HG02870 (cell line): ENCODE measurements at regions not wholly inside any gene's neighbourhood (a gene's known extent, or its start where the extent isn't known, plus 50 kb on each side); places are given as distances from the start of the nearest gene placed in this dataset.
A peak's percentile ranks its signal among the peaks of the same experiment; 100 is the strongest.
"Not testable (repeated sequence)": the region's sequence is repeated elsewhere in the genome, so short reads cannot be mapped to it uniquely, and the experiment has no call there.

Source experiments
- ATAC-seq: cut with Tn5 transposase; IDR thresholded peaks from one replicate; pipeline ENCODE4 v1.9.1; 2021; ENCODE audit warnings: mild to moderate bottlenecking, moderate library complexity; ENCODE audit not compliant: unreplicated experiment

DNA sequence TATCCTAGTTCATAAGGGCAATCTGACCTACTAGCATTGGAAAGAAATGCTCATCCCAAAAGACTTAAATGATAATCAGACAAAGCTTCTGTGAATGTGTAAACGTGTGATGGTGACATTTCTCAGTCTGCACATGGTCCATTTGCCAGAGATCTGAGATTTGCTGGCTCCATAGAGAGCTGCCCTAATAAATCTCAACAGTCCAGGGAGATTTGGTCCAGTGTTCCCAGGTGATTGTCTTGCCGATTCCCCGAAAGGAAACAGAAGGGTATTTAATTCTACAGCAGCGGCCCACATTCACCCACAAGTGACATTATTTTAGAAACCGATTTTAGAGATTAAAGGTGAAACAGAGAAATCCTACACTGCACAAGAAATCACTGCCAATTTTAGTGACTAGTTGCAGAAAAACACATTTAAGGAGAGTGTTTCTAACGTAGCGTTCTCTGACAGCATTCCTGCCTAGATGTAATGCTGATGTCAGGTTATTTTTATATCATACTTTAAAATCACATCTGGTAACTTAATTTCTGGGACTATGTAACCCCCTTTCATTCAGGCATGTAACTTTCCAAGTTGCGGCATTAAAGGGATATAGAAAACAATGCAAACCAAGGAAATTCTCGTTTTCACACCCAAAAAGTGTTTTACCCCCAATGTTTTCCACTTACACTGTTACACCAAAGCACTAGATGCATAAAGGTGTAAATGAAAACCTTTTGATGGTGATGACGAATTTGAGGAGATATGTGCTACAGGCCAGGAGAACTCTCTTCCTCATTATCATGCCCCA is 231.9 kb upstream of the FN1 start:
- ATAC-seq: no peak

GRCh38 chr2:215664847-215665525 is 229.1 kb upstream of the FN1 start:
- peak; percentile 71 for ATAC-seq

DNA sequence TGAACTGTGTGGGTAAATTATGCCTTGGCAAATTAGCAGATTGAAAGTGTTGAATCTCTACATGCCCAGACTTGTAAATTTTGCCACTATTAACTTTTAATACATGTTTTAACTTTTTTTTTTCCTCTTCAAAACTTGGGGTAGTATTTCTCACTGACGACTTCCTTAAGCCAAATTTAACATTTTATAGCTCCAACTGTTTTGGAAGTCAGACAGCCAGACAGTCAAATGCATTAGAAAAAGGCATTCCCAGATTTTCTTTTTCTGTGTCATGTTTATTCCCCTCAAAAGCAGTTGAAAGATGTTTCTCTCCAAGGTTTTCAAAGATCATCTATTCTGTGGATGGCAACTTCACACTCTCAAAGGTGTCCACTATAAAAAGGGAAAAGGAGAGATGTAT is 226.8 kb upstream of the FN1 start:
- no peak for ATAC-seq

GRCh38 chr2:215660687-215661086 is 224.8 kb upstream of the FN1 start:
- ATAC-seq: no peak

- no peak for ATAC-seq
Measured at GRCh38 chr2:215659650-215660049, 223.8 kb upstream of the FN1 start.

- no peak for ATAC-seq
Measured at GRCh38 chr2:215658635-215659305, 222.9 kb upstream of the FN1 start.

DNA sequence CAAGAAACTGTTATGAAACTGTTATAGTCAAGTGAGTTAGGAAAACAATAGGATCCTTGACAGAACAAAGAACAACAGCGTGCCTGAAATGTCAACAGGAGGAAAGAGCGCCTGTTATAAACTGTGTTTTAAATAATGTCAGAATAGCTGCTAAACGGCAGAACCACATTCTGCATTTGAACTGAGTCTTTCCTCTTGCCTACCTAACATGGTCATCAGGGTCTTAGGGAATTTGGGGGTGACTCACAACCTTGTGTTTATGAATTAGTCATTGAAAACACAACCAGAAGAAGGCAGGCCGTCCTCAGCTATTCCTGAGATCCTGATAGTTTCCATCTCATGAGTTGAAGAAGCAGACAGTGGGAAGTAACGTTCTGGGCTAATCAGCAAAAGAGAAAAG is 222.0 kb upstream of the FN1 start:
- no peak for ATAC-seq

GRCh38 chr2:215654148-215654819 is 218.4 kb upstream of the FN1 start:
- no peak for ATAC-seq

DNA sequence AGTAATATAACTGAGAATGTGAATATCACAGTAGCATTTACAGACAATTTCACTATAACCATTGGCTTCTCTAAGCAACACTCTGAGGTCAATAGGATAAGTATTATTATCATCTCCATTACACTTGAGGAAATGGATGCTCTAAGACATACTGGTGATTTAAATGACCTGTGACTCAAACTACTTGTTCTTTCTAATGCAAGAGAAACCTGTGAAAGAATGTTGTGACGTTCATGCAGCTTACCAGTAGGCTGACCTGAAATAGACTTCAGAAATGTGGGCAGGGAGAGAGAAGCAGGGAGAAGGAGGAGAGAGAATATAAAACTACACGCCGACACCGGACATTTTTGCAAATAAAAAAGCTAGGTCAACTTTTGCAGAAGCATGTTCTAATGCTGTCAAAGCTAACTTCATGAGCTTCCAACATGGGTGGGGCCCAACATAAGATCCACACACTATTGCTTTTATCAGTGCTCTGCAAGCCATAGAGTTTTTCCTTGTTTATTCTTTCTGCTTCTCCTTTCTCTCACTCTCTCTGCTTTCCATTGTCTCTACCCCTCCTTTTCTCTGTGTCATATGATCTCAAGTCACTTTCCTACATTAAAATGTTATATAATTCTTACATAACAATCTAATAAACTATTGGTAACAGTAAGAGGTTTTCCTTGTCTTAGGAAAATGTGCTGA is 217.6 kb upstream of the FN1 start:
- ATAC-seq: no peak

- ATAC-seq: no peak
Measured at GRCh38 chr2:215652388-215652787, 216.5 kb upstream of the FN1 start.

DNA sequence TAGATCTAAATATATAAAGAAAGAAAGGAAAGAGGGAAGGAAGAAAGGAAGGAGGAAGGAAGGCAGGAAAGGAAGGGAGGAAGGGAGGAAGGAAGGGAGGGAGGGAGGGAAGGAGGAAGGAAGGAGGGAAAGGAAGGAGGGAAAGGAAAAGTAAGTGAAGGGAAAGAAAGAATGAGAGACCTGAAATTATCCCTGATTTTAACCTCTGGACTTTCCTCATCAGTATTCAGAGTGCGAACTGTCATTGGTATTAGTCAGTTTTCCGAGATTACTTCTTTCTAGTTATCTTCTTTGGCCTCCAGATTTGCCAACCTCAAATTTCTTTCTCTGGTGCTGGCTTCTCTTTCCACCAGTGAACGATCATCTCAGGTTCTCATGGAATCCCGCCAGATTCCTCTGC is 215.5 kb upstream of the FN1 start:
- no peak for ATAC-seq

GRCh38 chr2:215644233-215644897 is 208.5 kb upstream of the FN1 start:
- no peak for ATAC-seq

DNA sequence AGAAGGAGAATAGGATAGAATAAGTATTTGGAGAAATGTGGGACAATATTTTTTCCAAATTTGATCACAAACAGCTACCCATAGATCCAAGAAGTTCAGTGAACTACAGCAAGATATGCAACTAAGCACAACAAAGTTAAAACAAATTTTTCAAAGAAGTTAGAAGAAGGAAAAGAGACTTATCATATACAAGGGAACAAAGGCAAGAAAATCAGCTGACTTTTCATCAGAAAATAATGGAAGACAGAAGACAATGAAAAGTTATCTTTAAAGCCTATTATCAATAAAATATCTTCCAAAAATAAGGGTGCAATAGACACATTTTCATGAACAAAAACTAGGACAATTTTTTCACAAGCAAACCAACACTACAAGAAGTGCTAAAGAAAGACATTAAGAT is 202.8 kb upstream of the FN1 start:
- ATAC-seq: no peak

DNA sequence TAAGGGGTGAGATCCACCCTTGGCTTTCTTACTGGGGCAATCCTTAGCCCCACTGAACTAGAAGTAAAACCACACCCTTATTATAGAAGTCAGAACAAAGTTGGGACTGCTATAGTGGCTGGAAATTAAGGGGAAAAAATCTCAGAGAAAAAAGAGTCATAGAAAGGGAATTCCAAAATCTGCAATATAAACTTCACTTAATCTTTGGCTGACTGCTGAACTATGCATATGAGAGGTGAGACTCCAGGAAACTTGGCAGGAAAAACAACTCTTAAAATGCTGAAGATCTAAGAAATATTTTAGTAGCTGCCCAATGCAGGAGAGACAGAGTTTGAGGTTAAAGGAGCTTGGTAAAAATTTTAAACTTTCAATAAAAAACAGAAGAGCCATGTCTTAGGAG is 201.8 kb upstream of the FN1 start:
- ATAC-seq: no peak

DNA sequence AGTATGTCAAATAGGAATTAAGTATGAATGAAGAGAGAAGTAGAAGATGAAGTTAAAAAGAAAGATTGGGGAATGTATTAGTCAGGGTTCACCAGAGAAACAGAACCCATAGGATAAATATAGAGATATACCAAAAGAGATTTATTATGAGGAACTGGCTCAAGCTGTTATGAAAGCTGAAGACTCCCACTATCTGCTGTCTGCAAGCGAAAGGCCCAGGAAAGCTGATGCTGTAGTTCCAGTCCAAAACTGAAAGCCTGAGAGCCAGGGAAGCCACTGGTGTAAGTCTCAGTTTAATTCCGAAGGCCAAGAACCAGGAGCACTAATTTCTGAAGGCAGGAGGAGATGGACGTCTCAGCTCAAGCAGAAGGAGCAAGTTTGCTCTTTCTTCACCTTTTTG is 200.9 kb upstream of the FN1 start:
- ATAC-seq: no peak

- ATAC-seq: no peak
Measured at GRCh38 chr2:215635788-215636139, 199.9 kb upstream of the FN1 start.

DNA sequence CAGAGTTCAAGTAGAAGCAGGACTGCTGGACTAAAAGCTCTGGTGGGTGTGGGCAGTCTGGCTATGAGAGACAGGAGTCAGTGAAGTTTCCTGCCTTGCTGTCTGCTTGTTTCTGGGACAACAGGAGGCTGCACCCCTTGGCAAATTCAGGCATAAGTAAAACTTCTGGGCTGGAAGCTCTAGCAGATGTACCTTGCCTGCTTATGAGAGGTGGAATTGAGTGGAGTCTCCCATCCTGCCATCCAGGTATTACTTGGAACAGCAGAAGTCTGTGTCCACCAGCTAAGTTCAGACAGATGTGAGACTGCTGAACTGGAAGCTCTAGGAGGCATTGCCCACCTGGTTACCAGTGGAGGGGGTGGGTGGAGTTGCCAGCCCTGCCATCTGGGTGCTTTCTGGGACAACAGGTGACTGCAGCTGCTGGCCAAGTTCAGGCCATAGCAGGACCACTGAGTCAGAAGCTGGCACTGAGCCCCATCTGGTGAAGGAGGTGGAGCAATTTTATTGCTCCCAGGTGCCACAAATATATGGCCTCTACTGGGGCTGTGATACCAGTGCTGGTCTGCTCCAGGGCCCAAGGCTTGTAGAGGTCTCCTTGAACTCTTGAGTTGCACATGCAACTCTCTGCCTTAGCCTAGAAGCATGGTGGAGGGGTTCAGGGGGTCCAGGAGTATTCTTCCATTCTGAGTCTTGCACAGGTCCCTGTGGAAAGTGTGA is 199.4 kb upstream of the FN1 start:
- no peak for ATAC-seq

DNA sequence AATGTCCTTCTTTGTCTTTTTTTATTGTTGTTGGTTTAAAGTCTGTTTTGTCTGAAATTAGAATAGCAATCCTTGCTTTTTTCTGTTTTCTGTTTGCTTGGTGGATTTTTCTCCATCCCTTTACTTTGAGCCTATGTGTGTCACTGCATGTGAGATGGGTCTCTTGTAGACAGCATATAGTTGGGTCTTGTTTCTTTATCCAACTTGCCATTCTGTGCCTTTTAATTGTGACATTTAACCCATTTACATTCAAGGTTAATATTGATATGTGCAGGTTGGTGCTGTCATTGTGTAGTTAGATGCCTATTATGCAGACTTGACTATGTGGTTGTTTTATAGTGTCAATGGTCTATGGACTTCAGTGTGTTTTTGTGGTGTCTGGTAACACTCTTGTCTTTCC is 197.5 kb upstream of the FN1 start:
- no peak for ATAC-seq

DNA sequence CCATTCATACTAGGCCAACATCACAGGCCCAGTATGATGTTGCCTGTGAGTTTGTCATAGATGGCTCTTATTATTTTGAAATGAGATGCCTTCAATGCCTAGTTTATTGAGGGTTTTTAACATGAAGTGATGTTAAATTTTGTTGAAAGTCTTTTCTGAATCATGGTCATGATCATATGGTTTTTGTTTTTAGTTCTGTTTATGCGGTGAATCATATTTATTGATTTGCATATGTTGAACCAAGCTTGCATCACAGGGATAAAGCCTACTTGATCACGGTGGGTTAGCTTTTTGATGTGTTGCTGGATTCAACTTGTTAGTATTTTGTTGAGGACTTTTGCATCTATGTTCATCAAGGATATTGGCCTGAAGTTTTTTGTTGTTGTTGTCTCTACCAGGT is 195.8 kb upstream of the FN1 start:
- ATAC-seq: no peak

- not testable (repeated sequence) for ATAC-seq
Measured at GRCh38 chr2:215630796-215631195, 194.9 kb upstream of the FN1 start.
